GM10266 (cell line): ENCODE measurements at regions not wholly inside any gene's neighbourhood (a gene's known extent, or its start where the extent isn't known, plus 50 kb on each side); places are given as distances from the start of the nearest gene placed in this dataset.

Source experiments
- DNase-seq: peaks from one replicate; pipeline ENCODE4 v3.0.0; 2012; ENCODE audit errors: extremely low spot score
- TF ChIP-seq, protein P1 (sequence below): IDR thresholded peaks from 2 replicates; pipeline ENCODE4 v1.5.1; 2012; ENCODE audit warnings: mild to moderate bottlenecking, low read depth; ENCODE audit not compliant: control insufficient read depth, insufficient read depth; ENCODE audit errors: missing control alignments

DNA sequence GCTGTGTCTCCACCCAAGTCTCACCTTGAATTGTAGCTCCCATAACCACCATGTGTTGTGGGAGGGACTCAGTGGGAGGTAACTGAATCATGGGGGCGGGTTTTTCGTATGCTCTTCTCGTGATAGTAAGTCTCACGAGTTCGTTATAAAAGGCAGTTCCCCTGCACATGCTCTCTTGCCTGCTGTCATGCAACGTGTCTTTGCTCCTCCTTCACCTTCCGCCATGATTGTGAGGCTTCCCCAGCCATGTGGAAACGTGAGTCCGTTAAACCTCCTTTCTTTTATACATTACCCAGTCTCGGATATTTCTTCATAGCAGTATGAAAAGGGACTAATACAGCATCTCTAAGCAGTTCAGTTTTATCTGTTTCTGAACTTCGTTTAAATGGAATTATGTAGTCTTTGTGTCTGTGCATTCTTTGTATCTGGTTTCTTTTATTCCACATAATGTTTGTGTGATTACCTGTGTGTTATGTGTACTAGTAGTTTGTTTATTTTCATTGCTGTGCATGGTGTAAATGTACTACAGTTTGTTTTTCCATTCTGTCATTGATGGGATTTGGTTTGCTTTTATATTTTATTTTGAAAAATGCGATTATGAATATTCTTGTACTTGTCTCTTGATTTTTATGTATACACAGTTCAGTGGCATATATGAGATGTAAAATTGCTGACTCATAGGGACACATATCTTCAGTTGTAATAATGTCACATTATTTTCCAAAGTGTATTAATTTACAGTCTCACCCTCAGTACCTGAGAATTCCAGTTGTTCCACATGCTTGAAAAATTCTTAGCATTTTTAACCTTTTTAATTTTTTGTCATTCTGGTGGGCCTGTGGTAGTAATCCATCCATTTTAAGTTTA is 304.9 kb downstream of the GBA3 start:
- TF ChIP-seq, protein P1, sequence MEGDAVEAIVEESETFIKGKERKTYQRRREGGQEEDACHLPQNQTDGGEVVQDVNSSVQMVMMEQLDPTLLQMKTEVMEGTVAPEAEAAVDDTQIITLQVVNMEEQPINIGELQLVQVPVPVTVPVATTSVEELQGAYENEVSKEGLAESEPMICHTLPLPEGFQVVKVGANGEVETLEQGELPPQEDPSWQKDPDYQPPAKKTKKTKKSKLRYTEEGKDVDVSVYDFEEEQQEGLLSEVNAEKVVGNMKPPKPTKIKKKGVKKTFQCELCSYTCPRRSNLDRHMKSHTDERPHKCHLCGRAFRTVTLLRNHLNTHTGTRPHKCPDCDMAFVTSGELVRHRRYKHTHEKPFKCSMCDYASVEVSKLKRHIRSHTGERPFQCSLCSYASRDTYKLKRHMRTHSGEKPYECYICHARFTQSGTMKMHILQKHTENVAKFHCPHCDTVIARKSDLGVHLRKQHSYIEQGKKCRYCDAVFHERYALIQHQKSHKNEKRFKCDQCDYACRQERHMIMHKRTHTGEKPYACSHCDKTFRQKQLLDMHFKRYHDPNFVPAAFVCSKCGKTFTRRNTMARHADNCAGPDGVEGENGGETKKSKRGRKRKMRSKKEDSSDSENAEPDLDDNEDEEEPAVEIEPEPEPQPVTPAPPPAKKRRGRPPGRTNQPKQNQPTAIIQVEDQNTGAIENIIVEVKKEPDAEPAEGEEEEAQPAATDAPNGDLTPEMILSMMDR, result no peak
- DNase-seq, result no peak

GRCh38 chr4:22991576-22991975 is 298.8 kb downstream of the GBA3 start:
- DNase-seq, result no peak
- TF ChIP-seq, protein P1, result no peak

- TF ChIP-seq, protein P1, result no peak
- no peak for DNase-seq
Measured at GRCh38 chr4:22988526-22988925, 295.8 kb downstream of the GBA3 start.

- TF ChIP-seq, protein P1, result no peak
- DNase-seq, result no peak
Measured at GRCh38 chr4:22987870-22988269, 295.1 kb downstream of the GBA3 start.

- TF ChIP-seq, protein P1, result no peak
- no peak for DNase-seq
Measured at GRCh38 chr4:22986881-22987280, 294.1 kb downstream of the GBA3 start.

DNA sequence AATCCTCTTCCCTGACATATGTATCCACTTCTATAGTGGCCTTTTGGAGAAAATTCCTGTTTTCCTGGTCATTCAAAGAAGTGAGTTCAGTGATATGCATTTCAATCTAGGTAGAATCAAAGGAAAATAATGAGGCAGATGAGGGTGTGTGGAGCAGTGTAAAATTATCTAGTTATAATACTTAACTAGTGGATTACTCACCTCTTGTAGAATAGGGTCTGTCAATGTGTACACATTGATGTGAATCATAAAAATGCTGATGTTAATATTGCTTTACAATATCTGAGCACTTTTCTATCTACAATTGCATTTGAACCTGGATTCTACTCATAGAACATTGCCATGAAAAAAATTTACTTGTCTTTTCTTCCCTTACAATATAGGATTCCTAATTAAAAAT is 293.5 kb downstream of the GBA3 start:
- TF ChIP-seq, protein P1, result no peak
- DNase-seq, result no peak

- TF ChIP-seq, protein P1, result no peak
- no peak for DNase-seq
Measured at GRCh38 chr4:22984390-22984789, 291.7 kb downstream of the GBA3 start.
